Endothelial cell of umbilical vein (primary cell): ENCODE measurements at regions not wholly inside any gene's neighbourhood (a gene's known extent, or its start where the extent isn't known, plus 50 kb on each side); places are given as distances from the start of the nearest gene placed in this dataset.

ENCODE experiments used
- BruUV-seq: library from RNA; stranded (reverse); fragments of 400-500 nt; replicated peaks from 2 replicates; lab custom pipeline; 2021; lab: Mats Ljungman, UMichigan
- CTCF ChIA-PET: fragments of 300-600, 350-600 bp; sonication (Branson Sonifier 250); formaldehyde crosslinking; loops from one replicate; lab custom pipeline; 2021; ENCODE audit warnings: antibody characterized with exemption, inconsistent platforms; lab: Charles Lee
- POLR2A ChIA-PET: fragments of 300-600, 350-600 bp; sonication (Branson Sonifier 250); formaldehyde crosslinking; loops from one replicate; lab custom pipeline; 2021; ENCODE audit warnings: antibody characterized with exemption, inconsistent platforms; lab: Charles Lee
- DNase-seq: peaks from one replicate; pipeline ENCODE4 v3.0.0-alpha.2; 2011; ENCODE audit warnings: low read depth, low spot score
- FAIRE-seq: peaks from 2 replicates; lab custom pipeline; 2011; peaks lifted over from hg19 to GRCh38; lab: Jason Lieb, UNC
- H2AFZ ChIP-seq: 2 replicates; pipeline ENCODE4 v1.6.0; 2012; ENCODE audit warnings: low read depth, low read length, control low read depth, inconsistent platforms
- H3K27ac ChIP-seq: 2 replicates; pipeline ENCODE4 v1.5.1; 2011; ENCODE audit warnings: low read depth, mild to moderate bottlenecking, control low read depth, low read length, moderate library complexity; ENCODE audit not compliant: insufficient read depth
- H3K27me3 ChIP-seq, 2 experiments: 2 replicates each; pipeline versions ENCODE4 v1.6.0 to v1.6.1; 2011; ENCODE audit warnings: low read length in 2 of 2, mixed read lengths in 1 of 2; ENCODE audit not compliant: control insufficient read depth in 2 of 2, insufficient read depth in 2 of 2
- H3K36me3 ChIP-seq, 2 experiments: 2 replicates in 1 of 2; 3 replicates in 1 of 2; pipeline ENCODE4 v1.5.1; 2011; ENCODE audit warnings: low read length in 2 of 2, mild to moderate bottlenecking in 1 of 2, moderate library complexity in 1 of 2; ENCODE audit not compliant: control insufficient read depth in 2 of 2, insufficient read depth in 2 of 2; ENCODE audit errors: extremely low read depth in 1 of 2
- H3K4me1 ChIP-seq: 3 replicates; pipeline ENCODE4 v1.5.1; 2011; ENCODE audit warnings: mild to moderate bottlenecking, low read length; ENCODE audit not compliant: control insufficient read depth, insufficient read depth; ENCODE audit errors: extremely low read depth
- H3K4me2 ChIP-seq: 2 replicates; pipeline ENCODE4 v1.6.1; 2011; ENCODE audit warnings: low read length, control low read depth, mixed read lengths; ENCODE audit not compliant: insufficient read depth
- H3K4me3 ChIP-seq, 3 experiments: fragments of 200-600 bp in 1 of 3; sonication (generic), shearing (Covaris generic) in 1 of 3; replicated peaks in 1 of 3; 2 replicates each; pipeline ENCODE4 v1.5.1; 2011 to 2016; ENCODE audit warnings: control low read depth in 3 of 3, low read length in 3 of 3, mild to moderate bottlenecking in 2 of 3, inconsistent platforms in 1 of 3, low read depth in 1 of 3, moderate library complexity in 1 of 3; ENCODE audit not compliant: insufficient read depth in 1 of 3
- H3K79me2 ChIP-seq: 2 replicates; pipeline ENCODE4 v1.6.0; 2012; ENCODE audit warnings: low read length, inconsistent platforms; ENCODE audit not compliant: control insufficient read depth, insufficient read depth
- H3K9ac ChIP-seq: replicated peaks from 2 replicates; pipeline ENCODE3; 2011; ENCODE audit warnings: low read length, control low read depth; ENCODE audit not compliant: insufficient read depth; ENCODE audit errors: extremely low read depth
- H3K9me1 ChIP-seq: replicated peaks from 3 replicates; pipeline ENCODE4 v1.6.0; 2011; ENCODE audit warnings: mild to moderate bottlenecking, low read length; ENCODE audit not compliant: control insufficient read depth, insufficient read depth; ENCODE audit errors: extremely low read depth
- H3K9me3 ChIP-seq: replicated peaks from 2 replicates; pipeline ENCODE4 v1.5.1; 2012; ENCODE audit warnings: low read length, inconsistent platforms; ENCODE audit not compliant: control insufficient read depth, insufficient read depth
- H4K20me1 ChIP-seq: replicated peaks from 2 replicates; pipeline ENCODE3; 2011; ENCODE audit warnings: mild to moderate bottlenecking, low read length; ENCODE audit not compliant: control insufficient read depth, insufficient read depth; ENCODE audit errors: extremely low read depth
- EZH2 ChIP-seq: IDR thresholded peaks from 2 replicates; pipeline ENCODE4 v1.6.1; 2012; ENCODE audit warnings: borderline replicate concordance, low read depth, mild to moderate bottlenecking, moderate library complexity, low read length, inconsistent platforms; ENCODE audit not compliant: severe bottlenecking
- FOS ChIP-seq: IDR thresholded peaks from 2 replicates; pipeline ENCODE4 v1.6.1; 2011; ENCODE audit warnings: mild to moderate bottlenecking, low read length, moderate library complexity, borderline replicate concordance; ENCODE audit not compliant: insufficient read depth
- GATA2 ChIP-seq: IDR thresholded peaks from 2 replicates; pipeline ENCODE4 v1.7.0; 2011; ENCODE audit warnings: low read depth, mild to moderate bottlenecking, moderate library complexity, mixed read lengths, low read length; ENCODE audit not compliant: insufficient read length, insufficient read depth
- JUN ChIP-seq: IDR thresholded peaks from 2 replicates; pipeline ENCODE4 v1.6.1; 2011; ENCODE audit warnings: borderline replicate concordance, low read depth; ENCODE audit not compliant: insufficient read length, insufficient read depth
- MYC ChIP-seq: IDR thresholded peaks from one replicate; pipeline ENCODE4 v1.6.1; 2011; ENCODE audit warnings: mild to moderate bottlenecking, low read depth, low read length
- POLR2A ChIP-seq: IDR thresholded peaks from 2 replicates; pipeline ENCODE4 v1.6.1; 2012; ENCODE audit warnings: low read depth, mild to moderate bottlenecking, control low read depth, low read length
- POLR2AphosphoS5 ChIP-seq: IDR thresholded peaks from 2 replicates; pipeline ENCODE4 v1.6.1; 2012; ENCODE audit warnings: low read depth, mild to moderate bottlenecking, control low read depth, low read length, moderate library complexity; ENCODE audit not compliant: insufficient read depth
- dilution Hi-C: fragments of 300-500 bp; cut with MboI; formaldehyde crosslinking; loops from one replicate; pipeline ENCODE4 v1.15.0; 2019; ENCODE audit warnings: low sequenced_read_pairs; ENCODE audit not compliant: extremely low pct_ligation_motif_present
- intact Hi-C: fragments of 100-400 bp; cut with micrococcal nuclease; formaldehyde crosslinking; loops from one replicate; pipeline ENCODE4 v1.10.0; 2022
- TF ChIP-seq, protein P1 (sequence below), 2 donors: IDR thresholded peaks; 1 replicate in 1 of 2; 2 replicates in 1 of 2; pipeline ENCODE4 v1.5.1; 2011; ENCODE audit warnings: low read length in 2 of 2, mild to moderate bottlenecking in 2 of 2, moderate library complexity in 2 of 2, control low read depth in 1 of 2, inconsistent platforms in 1 of 2, low read depth in 1 of 2; ENCODE audit not compliant: insufficient read depth in 1 of 2; ENCODE audit errors: extremely low read depth in 1 of 2
- TF ChIP-seq, protein P2 (sequence below): IDR thresholded peaks from 2 replicates; pipeline ENCODE4 v1.6.1; 2011; ENCODE audit not compliant: insufficient read depth, insufficient read length

DNA sequence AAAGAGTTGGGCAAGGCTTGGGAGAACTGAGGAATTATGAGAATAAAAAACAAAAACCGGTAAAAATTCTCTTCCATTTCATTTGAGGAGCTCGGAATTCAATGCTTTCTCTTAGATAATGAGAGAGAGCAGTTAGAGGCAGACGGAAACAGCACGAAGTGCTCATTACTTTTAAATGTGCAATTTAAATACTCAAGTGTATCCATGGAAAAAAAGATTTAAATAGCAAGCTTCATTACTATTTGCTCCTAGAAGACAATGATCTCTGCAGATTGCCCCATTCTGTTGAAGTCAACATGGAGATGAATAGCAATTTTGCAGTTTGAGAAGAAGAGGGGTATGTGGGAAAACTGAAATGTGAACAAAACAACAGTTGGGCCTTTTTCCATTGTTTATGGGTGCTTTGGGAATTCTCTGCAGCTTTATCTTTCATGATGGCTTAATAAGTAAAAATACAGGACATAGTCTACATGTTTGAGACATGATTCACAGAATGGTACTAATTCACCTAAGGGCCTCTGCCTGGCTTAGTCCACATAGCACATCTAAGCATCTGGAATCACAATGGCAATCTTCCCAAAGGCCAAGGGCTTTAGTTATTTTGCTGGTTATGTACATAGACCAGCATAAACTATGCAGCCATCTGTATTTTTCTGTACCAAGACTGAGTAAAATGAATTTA, 512.7 kb upstream of the FAT1 start:
- H4K20me1 ChIP-seq, result no peaks in the 10 kb centered on the region
- CTCF ChIA-PET, result no interaction called here
- no peak overlapping the region for H3K9ac ChIP-seq
- H3K4me3 ChIP-seq, result no peak overlapping the region
- no peak overlapping the region for H2AFZ ChIP-seq
- TF ChIP-seq, protein P1, sequence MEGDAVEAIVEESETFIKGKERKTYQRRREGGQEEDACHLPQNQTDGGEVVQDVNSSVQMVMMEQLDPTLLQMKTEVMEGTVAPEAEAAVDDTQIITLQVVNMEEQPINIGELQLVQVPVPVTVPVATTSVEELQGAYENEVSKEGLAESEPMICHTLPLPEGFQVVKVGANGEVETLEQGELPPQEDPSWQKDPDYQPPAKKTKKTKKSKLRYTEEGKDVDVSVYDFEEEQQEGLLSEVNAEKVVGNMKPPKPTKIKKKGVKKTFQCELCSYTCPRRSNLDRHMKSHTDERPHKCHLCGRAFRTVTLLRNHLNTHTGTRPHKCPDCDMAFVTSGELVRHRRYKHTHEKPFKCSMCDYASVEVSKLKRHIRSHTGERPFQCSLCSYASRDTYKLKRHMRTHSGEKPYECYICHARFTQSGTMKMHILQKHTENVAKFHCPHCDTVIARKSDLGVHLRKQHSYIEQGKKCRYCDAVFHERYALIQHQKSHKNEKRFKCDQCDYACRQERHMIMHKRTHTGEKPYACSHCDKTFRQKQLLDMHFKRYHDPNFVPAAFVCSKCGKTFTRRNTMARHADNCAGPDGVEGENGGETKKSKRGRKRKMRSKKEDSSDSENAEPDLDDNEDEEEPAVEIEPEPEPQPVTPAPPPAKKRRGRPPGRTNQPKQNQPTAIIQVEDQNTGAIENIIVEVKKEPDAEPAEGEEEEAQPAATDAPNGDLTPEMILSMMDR (IDR thresholded peaks at IDR 0.05; ENCODE audit: extremely low read depth in 1 of 2, insufficient read depth in 1 of 2, low read depth in 1 of 2, low read length in 2 of 2), result no peak
- no peak for TF ChIP-seq FOS
- no peak for TF ChIP-seq MYC
- TF ChIP-seq, protein P2, sequence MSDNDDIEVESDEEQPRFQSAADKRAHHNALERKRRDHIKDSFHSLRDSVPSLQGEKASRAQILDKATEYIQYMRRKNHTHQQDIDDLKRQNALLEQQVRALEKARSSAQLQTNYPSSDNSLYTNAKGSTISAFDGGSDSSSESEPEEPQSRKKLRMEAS, result no peak
- POLR2A ChIA-PET, result no interaction called here
- H3K27ac ChIP-seq, result no peak overlapping the region
- peaks cover 4% of the 10 kb centered on the region for H3K9me3 ChIP-seq
- intact Hi-C loops, result no loop called here
- H3K79me2 ChIP-seq, result no peaks in the 10 kb centered on the region
- no peaks in the 10 kb centered on the region for H3K9me1 ChIP-seq
- dilution Hi-C loops, result no loop called here
- no TSS peak for BruUV-seq
- FAIRE-seq, result no peak
- no peaks in the 10 kb centered on the region for H3K36me3 ChIP-seq
- no peak overlapping the region for H3K4me2 ChIP-seq
- no peaks in the 10 kb centered on the region for H3K4me1 ChIP-seq
- H3K27me3 ChIP-seq, result no peaks in the 10 kb centered on the region
- no peak for DNase-seq

DNA sequence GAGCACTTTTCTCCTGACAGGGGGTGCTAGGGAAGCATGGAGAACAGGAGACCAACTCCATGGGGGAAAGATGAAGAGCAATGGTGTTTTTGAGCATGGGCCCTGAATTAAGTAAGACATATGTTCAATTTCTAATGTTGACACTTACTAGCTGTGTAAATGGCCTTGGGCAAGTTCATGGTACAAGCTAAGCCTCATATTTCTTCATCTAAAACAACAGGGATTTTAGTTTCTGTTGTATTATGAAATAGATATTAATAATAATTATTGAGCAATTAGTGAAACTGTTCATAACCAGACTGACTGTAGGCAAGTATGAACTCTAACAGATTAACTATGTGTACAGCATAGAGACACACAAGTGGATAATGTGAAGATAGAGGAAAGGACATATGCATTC, 515.0 kb upstream of the FAT1 start:
- no peaks in the 10 kb centered on the region for H3K4me1 ChIP-seq
- no peaks in the 10 kb centered on the region for H4K20me1 ChIP-seq
- H3K27me3 ChIP-seq, result no peaks in the 10 kb centered on the region
- ChIA-PET POLR2A (no interaction called here), CTCF (no interaction called here)
- no peak overlapping the region for H3K27ac ChIP-seq
- no peak overlapping the region for H2AFZ ChIP-seq
- H3K9ac ChIP-seq, result no peak overlapping the region
- no peaks in the 10 kb centered on the region for H3K36me3 ChIP-seq
- H3K4me2 ChIP-seq, result no peak overlapping the region
- no TSS peak for BruUV-seq
- peaks cover 4% of the 10 kb centered on the region for H3K9me3 ChIP-seq
- intact Hi-C loops (no loop called here), dilution Hi-C loops (no loop called here)
- H3K4me3 ChIP-seq, result no peak overlapping the region
- TF ChIP-seq, protein P1 (IDR thresholded peaks at IDR 0.05; ENCODE audit: extremely low read depth in 1 of 2, insufficient read depth in 1 of 2, low read depth in 1 of 2, low read length in 2 of 2), result no peak
- TF ChIP-seq POLR2AphosphoS5 (no peak), GATA2 (no peak), FOS (no peak), EZH2 (no peak), MYC (no peak), POLR2A (no peak), JUN (no peak)
- TF ChIP-seq, protein P2, result no peak
- DNase-seq (no peak), FAIRE-seq (no peak)
- no peaks in the 10 kb centered on the region for H3K9me1 ChIP-seq
- H3K79me2 ChIP-seq, result no peaks in the 10 kb centered on the region
